Brain microvascular endothelial cell (primary cell): ENCODE measurements at regions not wholly inside any gene's neighbourhood (a gene's known extent, or its start where the extent isn't known, plus 50 kb on each side); places are given as distances from the start of the nearest gene placed in this dataset.
"Not testable (repeated sequence)": the region's sequence is repeated elsewhere in the genome, so short reads cannot be mapped to it uniquely, and the experiment has no call there.

Experiments
- DNase-seq: peaks from one replicate; pipeline ENCODE4 v3.0.0-alpha.2; 2020
- H3K27ac ChIP-seq: fragments of 250-450 bp; sonication (Bioruptor Pico); 2 replicates; pipeline ENCODE4 v1.5.1; 2020; ENCODE audit warnings: mild to moderate bottlenecking, moderate library complexity
- H3K27me3 ChIP-seq: fragments of 250-450 bp; sonication (Bioruptor Pico); replicated peaks from 2 replicates; pipeline ENCODE4 v1.5.1; 2020; ENCODE audit warnings: mild to moderate bottlenecking
- H3K36me3 ChIP-seq: fragments of 250-450 bp; sonication (Bioruptor Pico); replicated peaks from 2 replicates; pipeline ENCODE4 v1.5.1; 2020; ENCODE audit warnings: mild to moderate bottlenecking
- H3K4me3 ChIP-seq: 2 replicates; pipeline ENCODE4 v1.5.1; 2011; ENCODE audit warnings: low read depth, mild to moderate bottlenecking, control low read depth, low read length, moderate library complexity
- in situ Hi-C: cut with HindIII; loops from 2 replicates; pipeline ENCODE4 v1.10.0; 2017; ENCODE audit warnings: low sequenced_read_pairs, low pct_ligation_motif_present
- TF ChIP-seq, protein P1 (sequence below): IDR thresholded peaks from 2 replicates; pipeline ENCODE4 v1.5.1; 2011; ENCODE audit warnings: low read depth, mild to moderate bottlenecking, moderate library complexity, low read length, control low read depth, inconsistent platforms; ENCODE audit errors: missing control alignments

GRCh38 chr3:87549208-87549607 is 272.8 kb upstream of the POU1F1 start:
- DNase-seq: no peak
- in situ Hi-C loops: no loop called here
- no peak overlapping the region for H3K4me3 ChIP-seq
- no peaks in the 10 kb centered on the region for H3K36me3 ChIP-seq
- no peak overlapping the region for H3K27ac ChIP-seq
- TF ChIP-seq, protein P1, sequence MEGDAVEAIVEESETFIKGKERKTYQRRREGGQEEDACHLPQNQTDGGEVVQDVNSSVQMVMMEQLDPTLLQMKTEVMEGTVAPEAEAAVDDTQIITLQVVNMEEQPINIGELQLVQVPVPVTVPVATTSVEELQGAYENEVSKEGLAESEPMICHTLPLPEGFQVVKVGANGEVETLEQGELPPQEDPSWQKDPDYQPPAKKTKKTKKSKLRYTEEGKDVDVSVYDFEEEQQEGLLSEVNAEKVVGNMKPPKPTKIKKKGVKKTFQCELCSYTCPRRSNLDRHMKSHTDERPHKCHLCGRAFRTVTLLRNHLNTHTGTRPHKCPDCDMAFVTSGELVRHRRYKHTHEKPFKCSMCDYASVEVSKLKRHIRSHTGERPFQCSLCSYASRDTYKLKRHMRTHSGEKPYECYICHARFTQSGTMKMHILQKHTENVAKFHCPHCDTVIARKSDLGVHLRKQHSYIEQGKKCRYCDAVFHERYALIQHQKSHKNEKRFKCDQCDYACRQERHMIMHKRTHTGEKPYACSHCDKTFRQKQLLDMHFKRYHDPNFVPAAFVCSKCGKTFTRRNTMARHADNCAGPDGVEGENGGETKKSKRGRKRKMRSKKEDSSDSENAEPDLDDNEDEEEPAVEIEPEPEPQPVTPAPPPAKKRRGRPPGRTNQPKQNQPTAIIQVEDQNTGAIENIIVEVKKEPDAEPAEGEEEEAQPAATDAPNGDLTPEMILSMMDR: no peak
- H3K27me3 ChIP-seq: no peaks in the 10 kb centered on the region

- TF ChIP-seq, protein P1: no peak
- in situ Hi-C loops: no loop called here
- Histone ChIP-seq H3K27me3 (no peaks in the 10 kb centered on the region), H3K36me3 (no peaks in the 10 kb centered on the region), H3K27ac (no peak overlapping the region), H3K4me3 (no peak overlapping the region)
- no peak for DNase-seq
Observed at GRCh38 chr3:87548271-87548670, 271.9 kb upstream of the POU1F1 start.

DNA sequence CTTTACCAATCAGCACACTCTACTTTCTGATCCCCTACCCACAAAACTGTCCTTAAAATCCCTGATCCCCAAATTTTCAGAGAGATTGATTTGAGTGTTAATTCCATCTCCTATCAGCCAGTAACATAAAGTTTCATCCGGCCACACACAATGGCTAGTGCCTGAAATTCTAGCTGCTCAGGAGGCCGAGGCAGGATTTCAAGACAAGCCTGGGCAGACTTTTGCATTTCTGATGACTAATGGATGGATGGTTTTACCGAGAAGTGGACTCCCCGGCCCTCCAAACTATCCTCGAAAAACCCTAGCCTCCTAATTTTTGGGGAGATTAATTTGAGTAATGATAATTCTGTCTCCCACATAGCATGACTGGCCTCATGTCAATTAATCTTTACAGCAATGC is 269.8 kb upstream of the POU1F1 start:
- no peak for DNase-seq
- no peak overlapping the region for H3K27ac ChIP-seq
- H3K36me3 ChIP-seq: no peaks in the 10 kb centered on the region
- in situ Hi-C loops: no loop called here
- H3K4me3 ChIP-seq: no peak overlapping the region
- no peaks in the 10 kb centered on the region for H3K27me3 ChIP-seq
- TF ChIP-seq, protein P1: no peak

- peak; percentile 3 for DNase-seq
- in situ Hi-C loops, H3K36me3 ChIP-seq, H3K27ac ChIP-seq, H3K4me3 ChIP-seq, H3K27me3 ChIP-seq: not testable (repeated sequence)
Observed at GRCh38 chr3:87543408-87543807, 267.0 kb upstream of the POU1F1 start.

DNA sequence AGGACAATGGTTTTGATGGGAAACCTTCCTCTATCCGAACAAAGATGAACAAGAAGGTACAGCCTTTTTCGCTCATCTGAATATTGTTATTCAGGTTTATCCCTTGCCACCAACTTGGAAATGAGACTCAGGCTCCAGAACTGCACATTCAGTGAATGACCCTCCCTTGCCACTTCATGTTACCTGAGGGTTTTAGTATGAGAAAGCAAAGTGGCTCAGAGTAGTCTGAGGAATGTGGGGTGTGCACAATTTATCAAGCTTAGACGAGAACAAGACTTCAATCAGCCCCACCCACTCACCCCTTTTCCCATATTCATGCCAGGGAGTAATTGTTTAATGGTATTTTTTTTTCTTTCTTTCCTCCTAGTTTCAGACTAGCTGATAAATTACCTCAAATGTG is 265.3 kb upstream of the POU1F1 start:
- no peak overlapping the region for H3K27ac ChIP-seq
- no peak overlapping the region for H3K4me3 ChIP-seq
- H3K27me3 ChIP-seq: no peaks in the 10 kb centered on the region
- no peaks in the 10 kb centered on the region for H3K36me3 ChIP-seq
- TF ChIP-seq, protein P1: no peak
- no peak for DNase-seq
- in situ Hi-C loops: no loop called here

- in situ Hi-C loops, H3K4me3 ChIP-seq, H3K27me3 ChIP-seq, H3K36me3 ChIP-seq, H3K27ac ChIP-seq, DNase-seq: not testable (repeated sequence)
Observed at GRCh38 chr3:87538722-87539121, 262.3 kb upstream of the POU1F1 start.

- no peak overlapping the region for H3K27ac ChIP-seq
- H3K27me3 ChIP-seq: no peaks in the 10 kb centered on the region
- TF ChIP-seq, protein P1: no peak
- no peaks in the 10 kb centered on the region for H3K36me3 ChIP-seq
- no peak overlapping the region for H3K4me3 ChIP-seq
- no peak for DNase-seq
- in situ Hi-C loops: no loop called here
Observed at GRCh38 chr3:87509401-87509800, 233.0 kb upstream of the POU1F1 start.
